GM18505 (cell line): ENCODE measurements at regions not wholly inside any gene's neighbourhood (a gene's known extent, or its start where the extent isn't known, plus 50 kb on each side); places are given as distances from the start of the nearest gene placed in this dataset.

Experiments
- ATAC-seq: cut with Tn5 transposase; IDR thresholded peaks from one replicate; pipeline ENCODE4 v1.9.1; 2021; ENCODE audit not compliant: unreplicated experiment
- POLR2A ChIP-seq: IDR thresholded peaks from 4 replicates; pipeline ENCODE4 v1.6.1; 2011; ENCODE audit warnings: borderline replicate concordance; ENCODE audit not compliant: insufficient read depth, insufficient read length; ENCODE audit errors: extremely low read depth

GRCh38 chr1:103854279-103854678, 104.6 kb downstream of the AMY1C start:
- ATAC-seq, result no peak
- no peak for TF ChIP-seq POLR2A

GRCh38 chr1:103859721-103860120, 110.0 kb downstream of the AMY1C start:
- no peak for ATAC-seq
- no peak for TF ChIP-seq POLR2A

- no peak for ATAC-seq
- TF ChIP-seq POLR2A, result no peak
Measured at GRCh38 chr1:103898576-103899345, 149.1 kb downstream of the AMY1C start.

DNA sequence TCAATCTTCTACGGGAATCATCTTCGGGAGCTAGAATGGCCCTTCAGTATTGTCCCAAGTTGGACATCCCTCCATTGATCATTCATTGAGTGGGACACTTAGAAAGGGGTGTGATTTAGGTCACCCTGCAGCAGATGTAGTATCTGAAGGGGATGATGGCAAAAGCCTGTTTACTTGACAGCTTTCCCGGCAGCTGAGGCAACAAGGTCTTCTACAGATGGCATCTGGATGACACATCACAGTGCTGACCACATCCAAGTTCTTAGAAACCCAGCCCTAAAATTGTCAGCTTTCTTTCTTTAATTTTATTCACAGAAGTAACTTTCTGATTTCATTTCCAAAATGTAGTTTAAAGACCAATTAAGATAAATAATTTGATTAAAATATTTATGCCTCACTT, 150.3 kb downstream of the AMY1C start:
- no peak for TF ChIP-seq POLR2A
- no peak for ATAC-seq

GRCh38 chr1:103901072-103901471, 151.4 kb downstream of the AMY1C start:
- ATAC-seq, result no peak
- TF ChIP-seq POLR2A, result no peak

DNA sequence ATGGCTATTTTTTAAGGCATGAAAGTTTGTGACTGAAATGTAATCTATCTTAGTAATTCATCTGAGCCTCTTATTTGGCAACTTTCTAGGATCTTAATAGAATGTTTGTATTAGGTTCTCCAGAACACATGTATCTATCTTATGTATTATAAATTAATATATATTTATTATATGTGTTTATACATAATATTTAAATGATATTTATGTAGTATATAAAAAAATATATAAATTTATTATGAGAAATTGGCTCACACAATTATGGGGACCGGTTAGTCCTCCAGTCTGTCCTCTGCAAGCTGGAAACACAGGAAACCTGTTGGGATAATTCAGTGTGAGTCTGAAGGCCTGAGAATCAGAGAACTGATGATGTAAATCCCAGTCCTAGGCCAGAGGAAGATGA, 155.7 kb downstream of the AMY1C start:
- no peak for TF ChIP-seq POLR2A
- ATAC-seq, result no peak

DNA sequence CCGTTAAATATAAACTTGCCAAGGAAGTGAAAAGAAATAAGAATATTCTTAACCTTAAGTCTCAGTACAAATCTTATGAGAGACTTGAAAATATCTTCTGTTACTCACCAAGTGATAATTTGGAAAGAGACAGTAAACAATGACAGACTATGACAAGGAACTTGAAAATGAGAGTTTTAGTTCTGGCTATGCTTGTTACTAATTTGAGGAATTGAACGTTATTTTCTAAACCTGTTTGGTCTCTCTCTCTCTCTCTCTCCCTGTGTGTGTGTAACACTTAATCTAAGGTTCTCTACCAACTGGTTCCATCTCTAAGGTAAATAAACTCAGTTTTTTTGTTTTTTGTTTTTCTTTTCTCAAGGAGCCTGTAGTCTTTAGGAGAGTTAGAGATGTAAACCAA, 161.8 kb downstream of the AMY1C start:
- no peak for TF ChIP-seq POLR2A
- ATAC-seq, result no peak

- no peak for TF ChIP-seq POLR2A
Measured at GRCh38 chr1:103917795-103918194, 168.1 kb downstream of the AMY1C start.

DNA sequence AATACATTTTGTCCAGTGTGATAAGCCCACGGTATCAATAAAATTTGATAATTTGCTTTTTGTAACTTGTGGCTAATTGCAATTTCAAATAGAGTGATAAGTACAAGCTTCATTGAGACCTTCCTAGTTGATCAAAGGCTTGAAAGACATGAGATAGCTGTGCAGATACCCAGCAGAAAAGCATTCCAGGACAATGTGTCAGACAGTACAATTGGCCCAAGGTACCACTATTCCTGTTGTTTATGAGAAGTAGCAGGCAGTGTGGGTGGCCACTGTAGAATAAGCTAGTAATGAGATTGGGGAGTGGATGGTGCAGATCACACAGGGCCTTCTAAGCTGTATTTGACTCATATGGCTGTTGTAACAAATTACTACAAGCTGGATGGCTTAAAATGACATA, 182.2 kb downstream of the AMY1C start:
- no peak for ATAC-seq
- no peak for TF ChIP-seq POLR2A

More at GRCh38 chr1:103917795-103918194, 168.1 kb downstream of the AMY1C start:
- no peak for ATAC-seq

DNA sequence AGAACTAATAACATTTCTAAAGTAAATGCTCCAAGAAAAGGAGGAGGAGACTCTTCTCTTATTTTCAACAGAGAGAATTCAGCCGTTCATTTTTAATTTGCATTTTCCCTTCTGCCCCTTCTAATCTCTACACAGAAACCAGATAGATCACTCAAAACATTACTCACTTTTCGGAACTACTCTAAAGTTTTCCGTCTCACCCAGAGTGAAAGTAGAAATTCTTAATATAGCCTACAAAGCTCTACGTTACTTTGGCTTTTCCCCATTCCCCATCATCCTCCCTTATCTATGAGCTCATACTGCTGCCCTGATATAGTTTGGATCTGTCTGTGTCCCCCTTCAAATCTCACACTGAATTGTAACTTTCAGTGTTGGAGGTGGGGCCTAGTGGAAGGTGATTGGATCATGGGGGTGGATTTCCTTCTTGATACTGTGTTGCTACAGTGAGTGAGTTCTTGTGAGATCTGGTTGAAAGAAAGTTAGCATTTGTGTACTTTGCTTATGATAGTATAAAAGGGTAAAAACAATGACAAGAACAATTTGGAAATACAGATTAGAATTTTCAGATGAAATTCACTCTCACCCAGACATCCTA, 188.2 kb downstream of the AMY1C start:
- no peak for TF ChIP-seq POLR2A
- peak; percentile 56 for ATAC-seq

GRCh38 chr1:103941086-103941485, 191.4 kb downstream of the AMY1C start:
- peak; percentile 42 for ATAC-seq
- TF ChIP-seq POLR2A, result no peak

DNA sequence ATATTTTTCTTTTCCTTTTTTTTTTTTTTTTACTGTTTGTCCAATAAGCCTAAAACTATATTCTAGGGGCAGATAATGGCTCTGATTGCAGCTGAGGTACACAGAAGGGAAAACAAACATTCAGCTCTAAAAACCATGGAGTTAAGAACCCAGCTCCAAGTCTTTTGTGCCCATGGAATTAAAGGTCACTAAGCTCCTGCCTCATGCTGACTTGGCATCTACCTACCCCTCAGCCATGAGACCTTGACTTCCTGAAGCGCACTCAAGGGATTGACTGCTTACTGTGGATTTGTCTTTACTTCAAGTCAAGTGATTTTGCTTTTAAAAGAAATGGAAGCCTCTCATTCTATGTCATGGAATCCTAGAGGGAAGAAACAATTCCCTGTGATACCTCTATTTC, 192.3 kb downstream of the AMY1C start:
- ATAC-seq, result no peak
- no peak for TF ChIP-seq POLR2A

DNA sequence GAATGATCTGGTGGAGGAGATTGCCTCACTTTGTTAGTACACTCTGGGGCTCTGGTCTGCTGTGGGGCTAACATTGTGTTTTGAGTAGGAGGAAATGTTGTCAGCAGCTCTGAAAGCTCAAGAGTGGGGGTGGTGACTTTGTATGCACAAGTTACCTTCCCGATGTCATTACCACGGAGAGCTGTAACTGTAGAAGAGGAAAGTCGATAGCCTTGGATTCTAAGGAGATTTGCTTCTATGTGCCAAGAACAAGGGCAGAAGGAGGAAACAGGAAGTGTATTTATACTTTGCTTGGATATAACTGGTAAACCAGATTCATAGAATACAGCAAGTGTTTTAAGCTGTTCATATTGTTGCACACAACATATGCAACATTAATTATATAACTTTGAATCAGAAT, 196.1 kb downstream of the AMY1C start:
- TF ChIP-seq POLR2A, result no peak
- ATAC-seq, result no peak

DNA sequence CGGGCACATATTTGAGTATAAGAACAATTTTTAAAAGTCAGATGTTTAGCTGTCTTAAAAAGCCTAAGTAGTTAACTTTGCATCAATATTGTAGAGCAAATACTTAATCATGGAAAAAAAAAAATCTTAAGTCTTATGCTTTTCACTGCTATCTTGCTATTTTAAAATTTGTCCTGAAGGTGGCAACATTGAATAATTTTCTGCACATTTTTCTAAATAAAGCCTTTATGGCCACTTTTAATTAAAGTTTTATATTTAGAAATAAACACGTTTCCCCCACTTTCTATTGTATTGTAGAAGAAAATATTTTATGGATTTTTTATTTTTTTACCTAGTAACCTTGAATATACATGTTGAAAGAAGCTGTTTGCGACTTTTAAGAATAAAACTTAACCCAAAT, 198.8 kb downstream of the AMY1C start:
- no peak for TF ChIP-seq POLR2A

DNA sequence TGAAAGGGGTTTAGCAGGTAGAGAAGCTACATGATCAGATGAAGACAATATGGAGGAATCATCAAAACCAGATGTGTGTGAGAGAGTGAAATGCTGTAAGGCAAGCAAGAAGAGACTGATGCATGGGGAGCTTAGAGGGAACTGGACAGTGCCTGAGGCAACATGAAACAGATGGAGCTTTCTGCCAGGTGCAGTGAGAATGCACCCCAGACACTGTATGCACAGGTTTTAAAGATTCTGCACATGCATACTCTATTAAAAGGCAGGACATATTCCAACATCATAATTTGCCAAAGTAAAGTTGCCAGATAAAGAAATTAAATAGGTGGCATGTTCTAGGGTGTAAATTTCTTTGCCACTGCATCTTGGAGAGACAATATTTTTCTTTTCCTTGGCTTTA, 200.1 kb downstream of the AMY1C start:
- no peak for ATAC-seq
- no peak for TF ChIP-seq POLR2A

More for the DNA sequence above, 198.8 kb downstream of the AMY1C start:
- ATAC-seq, result no peak

DNA sequence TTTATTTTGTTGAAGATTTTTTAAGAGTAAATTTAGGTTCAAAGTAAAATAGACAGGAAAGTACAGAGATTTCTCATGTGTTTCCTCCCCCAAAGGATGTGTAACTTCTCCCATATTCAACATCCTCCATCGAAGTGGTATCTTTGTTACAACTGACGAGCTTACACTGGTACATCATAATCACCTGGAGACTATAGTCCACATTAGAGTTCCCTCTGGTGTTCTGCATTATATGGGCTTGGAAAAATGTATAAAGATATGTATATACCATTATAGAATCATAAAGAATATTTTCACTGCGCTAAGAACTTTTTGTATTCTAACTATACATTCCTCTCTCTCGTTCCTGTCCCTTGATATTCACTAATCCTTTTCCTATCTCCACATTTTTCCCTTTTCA, 203.7 kb downstream of the AMY1C start:
- no peak for ATAC-seq
- TF ChIP-seq POLR2A, result no peak
